Mucosa of stomach (tissue), 1 donor: ENCODE measurements at regions not wholly inside any gene's neighbourhood (a gene's known extent, or its start where the extent isn't known, plus 50 kb on each side); places are given as distances from the start of the nearest gene placed in this dataset.

Experiments used
- H3K27me3 ChIP-seq: one replicate; pipeline ENCODE4 v1.7.0; 2013; ENCODE audit warnings: mild to moderate bottlenecking, low read length; ENCODE audit not compliant: control insufficient read depth, insufficient read depth
- H3K36me3 ChIP-seq: one replicate; pipeline ENCODE4 v1.7.0; 2013; ENCODE audit warnings: low read length; ENCODE audit not compliant: control insufficient read depth, insufficient read depth
- H3K4me1 ChIP-seq: one replicate; pipeline ENCODE4 v1.7.0; 2013; ENCODE audit warnings: mild to moderate bottlenecking, low read length; ENCODE audit not compliant: control insufficient read depth, insufficient read depth
- H3K4me3 ChIP-seq: one replicate; pipeline ENCODE4 v1.7.0; 2013; ENCODE audit warnings: low read length
- H3K9ac ChIP-seq: one replicate; pipeline ENCODE4 v1.7.0; 2013; ENCODE audit warnings: mild to moderate bottlenecking, low read length, moderate library complexity
- H3K9me3 ChIP-seq: one replicate; pipeline ENCODE4 v1.7.0; 2013; ENCODE audit warnings: mild to moderate bottlenecking, low read length, moderate library complexity; ENCODE audit not compliant: control insufficient read depth
- donor health status: Pancreatic carcinoma.

GRCh38 chr4:53931461-53931961, 132.9 kb downstream of the CHIC2 start:
- no peaks in the 10 kb centered on the region for H3K9me3 ChIP-seq
- H3K4me1 ChIP-seq: no peaks in the 10 kb centered on the region
- H3K27me3 ChIP-seq: peaks cover 13% of the 10 kb centered on the region
- H3K4me3 ChIP-seq: no peak overlapping the region
- H3K9ac ChIP-seq: no peak overlapping the region
- H3K36me3 ChIP-seq: no peaks in the 10 kb centered on the region

GRCh38 chr4:53929955-53930798, 134.2 kb downstream of the CHIC2 start:
- no peak overlapping the region for H3K4me3 ChIP-seq

GRCh38 chr4:53929311-53929710, 135.1 kb downstream of the CHIC2 start:
- H3K9ac ChIP-seq: no peak overlapping the region
- no peaks in the 10 kb centered on the region for H3K36me3 ChIP-seq
- H3K4me1 ChIP-seq: no peaks in the 10 kb centered on the region
- peaks cover 30% of the 10 kb centered on the region for H3K27me3 ChIP-seq
- no peak overlapping the region for H3K4me3 ChIP-seq
- H3K9me3 ChIP-seq: no peaks in the 10 kb centered on the region

More at GRCh38 chr4:53929955-53930798, 134.2 kb downstream of the CHIC2 start:
- Histone ChIP-seq H3K36me3 (no peaks in the 10 kb centered on the region), H3K27me3 (peaks cover 21% of the 10 kb centered on the region), H3K9me3 (no peaks in the 10 kb centered on the region), H3K9ac (no peak overlapping the region), H3K4me1 (no peaks in the 10 kb centered on the region)

GRCh38 chr4:53928825-53929224, 135.6 kb downstream of the CHIC2 start:
- H3K4me1 ChIP-seq: no peaks in the 10 kb centered on the region
- no peaks in the 10 kb centered on the region for H3K36me3 ChIP-seq
- H3K9ac ChIP-seq: no peak overlapping the region

GRCh38 chr4:53925050-53925605, 139.3 kb downstream of the CHIC2 start:
- H3K4me3 ChIP-seq: no peak overlapping the region
- H3K9ac ChIP-seq: no peak overlapping the region
- H3K36me3 ChIP-seq: no peaks in the 10 kb centered on the region
- H3K27me3 ChIP-seq: peaks cover 24% of the 10 kb centered on the region
- H3K4me1 ChIP-seq: peaks cover 2% of the 10 kb centered on the region
- H3K9me3 ChIP-seq: no peaks in the 10 kb centered on the region

More at GRCh38 chr4:53928825-53929224, 135.6 kb downstream of the CHIC2 start:
- peaks cover 30% of the 10 kb centered on the region for H3K27me3 ChIP-seq
- no peak overlapping the region for H3K4me3 ChIP-seq
- no peaks in the 10 kb centered on the region for H3K9me3 ChIP-seq

- Histone ChIP-seq H3K27me3 (peaks cover 30% of the 10 kb centered on the region), H3K4me3 (no peak overlapping the region), H3K9me3 (no peaks in the 10 kb centered on the region), H3K36me3 (no peaks in the 10 kb centered on the region), H3K9ac (no peak overlapping the region), H3K4me1 (peaks cover 4% of the 10 kb centered on the region)
Measured at GRCh38 chr4:53924333-53925049, 139.9 kb downstream of the CHIC2 start.

GRCh38 chr4:53923921-53924320, 140.5 kb downstream of the CHIC2 start:
- peaks cover 32% of the 10 kb centered on the region for H3K27me3 ChIP-seq
- H3K4me1 ChIP-seq: peaks cover 4% of the 10 kb centered on the region
- H3K9ac ChIP-seq: no peak overlapping the region
- no peaks in the 10 kb centered on the region for H3K36me3 ChIP-seq
- no peaks in the 10 kb centered on the region for H3K9me3 ChIP-seq
- H3K4me3 ChIP-seq: no peak overlapping the region

GRCh38 chr4:53921856-53922255, 142.5 kb downstream of the CHIC2 start:
- Histone ChIP-seq H3K27me3 (peaks cover 32% of the 10 kb centered on the region), H3K4me1 (peaks cover 10% of the 10 kb centered on the region), H3K9me3 (no peaks in the 10 kb centered on the region), H3K9ac (no peak overlapping the region), H3K36me3 (no peaks in the 10 kb centered on the region), H3K4me3 (no peak overlapping the region)

- H3K27me3 ChIP-seq: peaks cover 26% of the 10 kb centered on the region
- H3K36me3 ChIP-seq: no peaks in the 10 kb centered on the region
- no peak overlapping the region for H3K4me3 ChIP-seq
- H3K4me1 ChIP-seq: peaks cover 10% of the 10 kb centered on the region
- no peak overlapping the region for H3K9ac ChIP-seq
- no peaks in the 10 kb centered on the region for H3K9me3 ChIP-seq
Measured at GRCh38 chr4:53920883-53921282, 143.5 kb downstream of the CHIC2 start.

- Histone ChIP-seq H3K27me3 (peaks cover 20% of the 10 kb centered on the region), H3K9me3 (no peaks in the 10 kb centered on the region), H3K4me1 (peaks cover 10% of the 10 kb centered on the region), H3K4me3 (no peak overlapping the region), H3K9ac (no peak overlapping the region), H3K36me3 (no peaks in the 10 kb centered on the region)
Measured at GRCh38 chr4:53920116-53920515, 144.3 kb downstream of the CHIC2 start.

- H3K4me1 ChIP-seq: peaks cover 10% of the 10 kb centered on the region
- peaks cover 15% of the 10 kb centered on the region for H3K27me3 ChIP-seq
- H3K36me3 ChIP-seq: no peaks in the 10 kb centered on the region
- H3K9ac ChIP-seq: no peak overlapping the region
- no peaks in the 10 kb centered on the region for H3K9me3 ChIP-seq
- no peak overlapping the region for H3K4me3 ChIP-seq
Measured at GRCh38 chr4:53919535-53919934, 144.9 kb downstream of the CHIC2 start.

- H3K36me3 ChIP-seq: no peaks in the 10 kb centered on the region
- no peak overlapping the region for H3K9ac ChIP-seq
- no peak overlapping the region for H3K4me3 ChIP-seq
- H3K27me3 ChIP-seq: peaks cover 12% of the 10 kb centered on the region
- H3K4me1 ChIP-seq: peaks cover 10% of the 10 kb centered on the region
- H3K9me3 ChIP-seq: no peaks in the 10 kb centered on the region
Measured at GRCh38 chr4:53917729-53918128, 146.7 kb downstream of the CHIC2 start.
